ENCODE measurements at regions not wholly inside any gene's neighbourhood (a gene's known extent, or its start where the extent isn't known, plus 50 kb on each side); places are given as distances from the start of the nearest gene placed in this dataset.

GRCh38 chr7:109963741-109964140 lies 1127.2 kb upstream of the LRRN3 start:
- DNase-seq, result no peak

DNA sequence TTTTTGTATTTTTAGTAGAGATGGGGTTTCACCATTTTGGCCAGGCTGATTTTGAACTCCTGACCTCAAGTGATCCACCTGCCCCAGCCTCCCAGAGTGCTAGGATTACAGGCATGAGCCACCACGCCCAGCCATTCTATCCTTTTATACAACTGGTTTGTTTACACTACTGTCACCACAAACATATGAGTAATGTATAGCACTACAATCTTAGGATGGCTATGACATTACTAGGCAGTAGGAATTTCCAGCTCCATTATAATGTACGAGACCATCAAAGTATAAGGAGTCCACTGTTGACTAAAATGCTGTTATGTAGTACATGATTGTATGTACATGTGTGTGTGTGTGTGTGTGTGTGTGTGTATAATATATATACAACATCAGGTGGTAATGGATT lies 1126.1 kb upstream of the LRRN3 start:
- no peak for DNase-seq

DNA sequence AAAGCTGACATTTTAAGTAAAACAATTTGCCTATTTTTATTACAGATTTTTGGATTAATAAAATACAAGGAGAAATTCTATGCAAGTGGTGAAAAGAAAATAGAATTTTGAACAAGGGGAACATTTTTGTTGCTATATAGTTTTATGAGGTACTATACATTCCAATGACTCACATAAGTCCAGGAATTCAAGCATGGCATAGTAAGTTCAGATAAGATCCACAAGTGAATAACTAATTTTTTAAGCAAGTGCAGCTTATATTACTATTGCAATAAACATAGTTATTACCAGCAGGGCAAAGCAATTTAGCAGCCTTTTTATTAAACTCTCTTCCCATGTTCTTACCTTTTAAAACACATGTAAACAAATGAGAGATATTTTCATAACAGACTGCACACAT lies 1123.5 kb upstream of the LRRN3 start:
- DNase-seq, result no peak

DNA sequence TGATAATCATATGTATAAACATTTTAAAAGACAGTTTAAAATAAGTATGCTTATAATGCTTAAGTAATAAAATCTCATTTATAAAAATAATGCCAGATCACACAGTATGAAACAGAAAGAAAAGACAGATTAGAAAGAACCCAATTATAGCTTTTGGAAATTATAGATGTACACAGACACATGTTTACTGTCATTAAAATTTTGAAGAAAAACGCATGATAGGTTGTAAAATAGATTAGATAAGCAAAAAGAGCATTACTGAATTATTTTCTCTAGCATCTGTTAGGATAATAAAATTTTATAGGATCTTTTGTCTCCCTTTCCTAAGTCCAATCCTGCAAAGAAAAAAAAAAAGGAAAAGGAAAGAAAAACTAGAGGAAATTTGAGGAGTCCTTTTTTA lies 1107.3 kb upstream of the LRRN3 start:
- DNase-seq, result no peak

GRCh38 chr7:109984729-109985128 lies 1106.2 kb upstream of the LRRN3 start:
- no peak for DNase-seq

GRCh38 chr7:109986701-109987100 lies 1104.2 kb upstream of the LRRN3 start:
- DNase-seq, result no peak

- no peak for DNase-seq
These were observed 1094.5 kb upstream of the LRRN3 start for GRCh38 chr7:109996411-109996810.

DNA sequence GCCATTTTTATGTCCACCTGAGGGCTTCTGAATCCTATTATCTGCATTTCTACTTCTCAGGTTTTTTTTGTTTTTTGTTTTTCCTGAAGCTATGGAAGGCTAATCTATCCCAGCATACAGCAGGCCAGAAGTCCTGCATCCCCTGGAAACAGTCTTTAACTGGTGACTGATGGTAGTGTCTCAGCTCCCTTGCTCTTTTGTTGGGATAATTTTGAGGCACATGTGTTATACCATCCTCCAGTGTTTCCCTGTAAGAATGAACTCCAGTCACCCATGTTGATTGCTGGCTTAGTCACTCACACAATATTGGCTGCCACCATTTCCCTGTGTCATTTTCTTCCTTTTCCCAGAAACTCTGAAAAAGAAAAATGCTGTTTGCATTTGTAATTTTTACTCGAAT lies 1094.0 kb upstream of the LRRN3 start:
- no peak for DNase-seq

DNA sequence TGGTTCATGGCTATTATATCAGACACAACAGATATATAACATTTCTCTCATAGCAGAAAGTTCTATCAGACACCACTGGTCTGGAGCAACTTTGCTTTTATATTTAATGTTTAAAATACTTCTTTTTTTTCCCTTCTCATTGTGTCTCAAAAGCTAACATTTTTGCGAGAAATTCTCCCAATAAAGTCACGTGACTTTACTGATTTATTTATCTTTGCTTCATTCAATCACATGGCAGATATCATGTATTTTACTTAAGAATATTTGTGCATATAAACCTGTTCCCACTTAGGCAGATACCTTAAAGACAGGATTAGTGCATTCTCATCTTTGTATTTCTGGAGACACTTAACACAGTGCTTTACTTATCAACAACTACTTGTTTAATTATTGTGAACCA lies 1093.1 kb upstream of the LRRN3 start:
- DNase-seq, result no peak

DNA sequence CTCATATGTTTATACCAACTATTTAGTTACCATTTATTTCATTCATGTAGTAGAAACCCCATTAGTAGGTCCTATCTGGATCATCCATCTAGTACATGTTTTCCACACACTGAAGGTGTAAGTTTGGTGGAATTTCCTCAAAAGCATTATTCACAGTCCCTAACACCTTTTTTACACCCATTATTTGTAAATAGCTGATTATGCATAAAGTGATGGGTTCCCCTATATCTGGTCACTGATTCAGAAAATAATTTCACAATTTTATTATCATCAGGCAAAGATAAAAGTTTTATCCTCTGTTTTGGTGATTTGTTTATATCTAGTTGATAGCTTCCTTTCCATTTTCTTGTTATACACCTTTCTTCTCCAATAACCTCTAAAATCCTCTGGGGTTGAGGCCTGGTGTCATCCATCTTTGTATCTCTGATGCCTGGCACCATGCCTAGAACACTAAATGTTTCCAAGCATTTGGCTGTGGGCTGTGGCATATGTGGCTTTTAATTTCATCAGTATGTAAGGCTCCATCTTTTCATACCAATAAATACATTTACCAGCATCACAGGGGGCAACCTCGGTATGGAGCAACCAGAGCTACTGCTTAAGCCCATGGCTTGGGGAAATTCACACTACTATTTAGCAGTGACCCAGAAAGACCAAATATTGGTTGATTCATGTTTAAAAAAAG lies 1089.5 kb upstream of the LRRN3 start:
- DNase-seq, result no peak

- DNase-seq, result no peak
These were observed 1087.1 kb upstream of the LRRN3 start for GRCh38 chr7:110003827-110004226.

- DNase-seq, result no peak
These were observed 1083.4 kb upstream of the LRRN3 start for GRCh38 chr7:110007320-110008063.

- no peak for DNase-seq
These were observed 1080.6 kb upstream of the LRRN3 start for GRCh38 chr7:110010359-110010758.

GRCh38 chr7:110017405-110017804 lies 1073.5 kb upstream of the LRRN3 start:
- DNase-seq, result no peak

DNA sequence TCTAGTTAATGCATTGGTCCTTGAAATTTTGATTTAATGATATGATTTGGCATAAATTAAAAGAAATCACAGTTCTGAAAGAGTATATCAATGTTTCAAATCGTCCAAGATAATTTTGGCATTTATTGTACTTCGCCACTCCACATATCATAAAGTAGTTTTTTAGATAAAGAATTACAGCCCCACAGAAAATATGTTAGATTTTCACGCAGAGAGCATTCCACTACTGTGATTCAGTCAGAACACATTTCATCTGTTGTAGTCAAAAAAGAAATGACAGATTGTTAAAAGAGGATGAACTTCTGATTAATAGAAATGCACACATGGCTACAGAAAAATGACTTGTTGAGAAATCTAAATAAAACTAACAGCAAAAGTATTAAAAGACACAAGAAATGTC lies 1063.5 kb upstream of the LRRN3 start:
- DNase-seq, result no peak

DNA sequence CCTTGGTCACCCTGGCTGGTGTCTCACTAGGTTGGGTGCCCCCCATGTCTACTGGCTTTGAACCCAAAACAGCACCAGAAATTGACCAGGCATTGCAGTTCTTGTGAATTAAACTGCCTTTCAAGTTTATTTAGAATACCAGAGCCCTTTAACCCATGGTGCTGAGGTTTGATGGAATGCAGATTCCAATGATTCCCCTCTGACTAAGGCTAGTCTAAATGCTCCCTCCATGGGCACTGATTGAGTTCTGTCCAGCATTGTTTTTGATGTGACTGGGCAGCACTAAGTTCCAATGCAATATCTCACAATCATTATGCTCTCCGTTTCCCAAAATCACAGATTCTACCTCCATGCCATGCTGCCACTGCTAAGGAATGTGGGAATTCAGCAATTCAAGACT lies 1047.4 kb upstream of the LRRN3 start:
- DNase-seq, result no peak

GRCh38 chr7:110050785-110051184 lies 1040.1 kb upstream of the LRRN3 start:
- no peak for DNase-seq

GRCh38 chr7:110051372-110051771 lies 1039.6 kb upstream of the LRRN3 start:
- DNase-seq, result no peak

GRCh38 chr7:110056331-110056730 lies 1034.6 kb upstream of the LRRN3 start:
- DNase-seq, result no peak

DNA sequence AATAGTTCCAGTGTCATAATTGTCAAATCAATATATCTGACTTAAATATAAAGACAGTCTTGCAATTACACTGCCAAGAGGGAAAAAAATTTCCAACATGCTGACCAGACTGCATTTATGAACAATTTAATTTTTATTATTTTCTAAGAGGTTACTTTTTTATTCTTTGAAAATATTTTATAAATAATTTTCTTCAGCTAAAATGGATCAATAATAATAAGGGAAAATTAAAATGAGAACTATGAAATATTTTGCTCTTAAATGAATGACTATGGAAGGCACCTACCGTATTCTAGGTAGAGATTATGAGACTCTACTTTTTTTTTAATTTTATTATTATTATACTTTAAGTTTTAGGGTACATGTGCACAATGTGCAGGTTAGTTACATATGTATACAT lies 1032.5 kb upstream of the LRRN3 start:
- no peak for DNase-seq

GRCh38 chr7:110061387-110061786 lies 1029.5 kb upstream of the LRRN3 start:
- no peak for DNase-seq

DNA sequence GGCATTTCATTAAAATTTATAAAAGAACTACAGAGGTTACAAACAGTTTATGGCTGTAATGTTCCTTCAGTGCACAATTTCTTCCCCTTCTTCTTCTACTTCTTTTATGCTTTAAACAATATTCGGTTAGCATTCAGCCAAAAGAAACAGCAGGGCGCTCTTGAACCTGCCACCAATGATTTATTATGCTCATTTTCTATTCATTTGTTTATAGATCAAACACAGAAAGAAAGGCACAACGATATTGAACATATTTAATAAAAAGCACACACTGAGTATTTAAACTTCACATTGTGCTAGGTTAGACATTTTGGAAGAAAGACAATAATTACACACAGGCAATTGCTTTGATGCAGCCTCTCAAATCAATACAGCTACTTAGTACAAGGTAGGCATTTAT lies 1025.8 kb upstream of the LRRN3 start:
- no peak for DNase-seq

DNA sequence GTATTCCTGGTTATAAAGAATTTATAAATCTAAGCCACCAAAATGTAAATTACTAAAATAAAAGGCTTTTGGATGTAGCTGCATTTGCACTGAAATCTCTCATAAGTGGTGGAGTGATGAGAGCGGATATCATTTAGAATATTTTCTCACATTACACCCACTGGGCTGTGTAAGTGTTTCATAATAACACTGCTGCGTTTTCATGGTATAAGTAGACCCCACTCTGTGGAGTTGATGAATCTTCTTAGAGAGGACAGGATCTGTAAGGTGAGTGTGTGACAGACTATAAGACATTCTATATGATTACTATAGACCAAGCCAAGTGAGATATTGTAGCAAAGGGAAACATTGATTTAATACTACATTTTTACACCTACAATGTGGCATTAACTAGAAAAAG lies 1024.1 kb upstream of the LRRN3 start:
- DNase-seq, result no peak

DNA sequence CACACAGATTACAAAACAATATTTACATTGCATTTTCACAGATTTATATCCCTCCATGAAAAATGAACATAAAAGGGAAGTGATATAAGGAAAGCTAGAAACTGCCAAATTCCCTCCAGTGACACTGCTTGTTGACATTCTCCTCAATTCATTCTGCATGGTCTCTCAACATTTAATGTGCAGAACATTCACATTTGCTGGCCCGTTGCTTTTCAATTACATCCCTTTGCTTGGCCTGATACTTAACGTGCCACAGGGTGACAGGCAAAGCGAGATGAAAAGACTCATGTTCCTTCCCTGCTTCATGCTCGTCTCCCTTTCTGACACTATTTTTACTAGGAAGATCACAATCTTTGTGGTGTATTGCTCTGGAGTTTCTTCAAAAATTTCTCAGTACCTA lies 1019.7 kb upstream of the LRRN3 start:
- no peak for DNase-seq

DNA sequence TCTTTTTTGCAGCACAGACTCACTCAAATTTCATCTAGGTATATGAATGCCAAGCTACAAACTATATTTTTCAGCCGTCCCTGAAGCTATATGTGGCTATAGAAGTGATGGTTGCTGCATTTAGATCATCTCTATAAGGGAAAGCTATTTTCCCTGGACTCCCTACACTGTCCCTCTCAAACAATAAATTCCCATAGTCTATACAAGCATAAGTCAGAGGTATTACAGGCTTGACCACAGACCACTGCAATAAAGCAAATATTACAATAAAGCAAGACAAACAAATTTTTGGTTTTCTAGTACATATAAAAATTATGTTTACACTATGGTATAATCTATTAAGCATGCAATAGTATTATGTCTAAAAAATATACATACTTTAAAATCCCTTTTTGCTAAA lies 1015.5 kb upstream of the LRRN3 start:
- DNase-seq, result no peak
